Activated CD4-positive, alpha-beta T cell treated with anti-CD3 and anti-CD28 coated beads, Interleukin-10, Interleukin-2, amounts not matched to agents 100 ng/mL and 50 ng/mL, durations not matched to agents 16 hours and 8 hours (primary cell): ENCODE measurements at regions not wholly inside any gene's neighbourhood (a gene's known extent, or its start where the extent isn't known, plus 50 kb on each side); places are given as distances from the start of the nearest gene placed in this dataset.

ENCODE experiments used
- DNase-seq: peaks from one replicate; pipeline ENCODE4 v3.0.0-alpha.2; 2020

DNA sequence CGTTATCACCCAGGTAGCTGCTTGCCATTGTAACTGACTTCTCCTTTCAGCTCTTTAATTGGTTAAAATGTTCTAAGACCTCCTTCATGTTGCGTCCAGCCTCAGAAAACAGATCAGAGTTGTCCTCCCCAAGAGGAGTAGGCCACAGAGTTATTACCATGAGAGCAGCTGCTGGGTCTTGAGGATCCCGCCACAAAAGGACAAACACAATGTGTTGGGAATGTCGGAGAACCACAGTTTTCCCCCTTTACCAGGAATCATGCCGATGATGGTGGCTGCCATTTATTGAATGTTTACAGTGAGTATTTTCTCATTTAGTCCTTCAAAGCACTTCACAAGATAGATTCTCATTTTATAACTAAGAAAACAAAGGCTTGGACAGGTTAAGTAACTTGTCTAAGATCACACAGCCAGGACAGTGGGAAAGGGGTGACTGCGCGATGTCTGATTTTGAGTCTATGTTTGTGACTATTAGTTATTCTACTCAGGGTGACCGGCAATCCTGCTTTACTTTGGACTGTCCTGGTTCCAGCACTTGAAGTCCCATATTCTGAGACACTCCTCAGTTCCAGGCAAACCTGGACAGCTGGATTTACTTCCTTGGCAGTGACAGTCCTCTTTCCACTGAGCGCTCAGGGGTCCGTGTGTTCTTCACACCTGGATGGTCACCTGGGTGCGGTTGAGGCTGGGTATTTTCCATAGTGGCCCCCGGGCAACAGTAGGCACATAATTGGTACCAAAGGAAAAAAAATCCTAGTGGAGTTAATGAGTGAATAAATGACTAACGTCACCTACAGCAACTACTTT, 93.6 kb downstream of the LIPG start:
- DNase-seq = no peak

DNA sequence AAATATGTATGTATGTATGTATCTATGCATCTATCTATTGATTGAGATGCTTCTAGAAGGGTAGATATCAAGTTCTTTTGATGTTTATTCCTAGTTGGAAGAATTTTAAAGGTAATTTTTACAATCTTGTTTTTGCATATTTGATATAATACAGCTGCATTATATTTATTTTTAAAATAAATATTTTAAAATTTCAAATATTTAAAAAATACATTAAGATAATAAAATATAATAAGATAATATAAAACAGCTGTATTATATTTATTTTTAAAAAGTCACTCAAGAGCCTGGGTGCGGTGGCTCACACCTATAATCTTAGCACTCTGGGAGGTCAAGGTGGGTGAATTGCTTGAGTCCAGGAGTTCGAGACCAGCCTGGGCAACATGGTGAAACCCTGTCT, 92.5 kb downstream of the LIPG start:
- no peak for DNase-seq

DNA sequence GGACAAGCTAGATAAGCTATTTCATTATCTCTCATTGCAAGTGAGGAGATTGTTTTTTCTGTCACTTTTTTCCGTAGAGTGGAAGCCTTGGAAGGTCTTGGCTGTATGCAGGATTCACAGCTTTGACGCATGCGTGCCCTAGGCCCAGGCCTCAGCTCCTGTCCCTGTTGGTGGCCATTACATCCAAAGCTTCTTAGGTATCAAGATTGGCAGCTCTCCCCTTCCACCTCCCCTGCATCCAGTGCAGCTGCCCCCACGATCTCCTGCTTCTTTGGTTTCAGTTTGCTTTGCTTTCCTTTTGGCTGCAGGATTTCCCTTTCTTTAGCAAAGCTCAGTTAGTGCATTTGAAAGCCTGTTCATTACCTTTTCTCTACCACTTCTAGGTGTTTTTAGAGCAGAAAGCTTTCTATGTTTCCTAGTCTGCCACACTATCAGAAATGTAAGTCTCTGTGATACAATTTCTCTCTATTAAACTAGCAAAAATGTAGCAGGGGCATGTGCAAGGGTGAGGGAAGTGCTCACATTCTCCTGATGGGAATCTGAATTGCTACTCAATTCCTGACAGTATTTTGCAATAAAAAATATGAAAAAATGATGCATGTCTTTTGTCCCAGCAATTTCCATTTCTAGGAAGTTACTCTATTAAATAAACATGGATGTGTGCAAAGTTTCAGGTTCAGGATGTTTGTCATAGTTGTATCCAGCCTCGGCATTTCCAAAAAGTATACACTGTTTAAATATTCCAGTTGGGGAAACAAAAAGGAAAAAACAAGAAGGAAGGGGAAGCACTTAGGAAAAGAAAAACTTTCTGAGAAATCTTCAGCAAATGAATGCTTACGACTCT, 91.2 kb downstream of the LIPG start:
- no peak for DNase-seq

DNA sequence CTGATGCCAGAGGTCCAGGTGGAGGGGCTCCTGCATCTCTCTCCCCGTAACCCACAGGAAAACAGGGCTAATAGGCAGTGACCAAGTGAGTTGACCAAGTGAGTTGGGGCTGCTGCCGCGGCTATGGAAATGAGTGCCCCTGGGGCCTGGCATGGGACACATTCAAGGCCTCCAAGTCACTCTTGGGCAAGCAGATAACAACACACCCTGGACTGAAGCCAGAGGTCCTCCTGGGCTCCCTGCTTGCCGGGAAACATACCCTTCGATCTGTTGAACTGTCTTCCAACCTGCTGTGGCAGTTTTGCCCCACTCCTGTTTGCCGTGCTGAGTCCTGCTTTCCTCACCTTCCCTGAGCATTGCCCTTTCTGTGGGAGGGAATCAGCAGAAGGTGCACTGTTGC, 89.2 kb downstream of the LIPG start:
- DNase-seq = no peak

DNA sequence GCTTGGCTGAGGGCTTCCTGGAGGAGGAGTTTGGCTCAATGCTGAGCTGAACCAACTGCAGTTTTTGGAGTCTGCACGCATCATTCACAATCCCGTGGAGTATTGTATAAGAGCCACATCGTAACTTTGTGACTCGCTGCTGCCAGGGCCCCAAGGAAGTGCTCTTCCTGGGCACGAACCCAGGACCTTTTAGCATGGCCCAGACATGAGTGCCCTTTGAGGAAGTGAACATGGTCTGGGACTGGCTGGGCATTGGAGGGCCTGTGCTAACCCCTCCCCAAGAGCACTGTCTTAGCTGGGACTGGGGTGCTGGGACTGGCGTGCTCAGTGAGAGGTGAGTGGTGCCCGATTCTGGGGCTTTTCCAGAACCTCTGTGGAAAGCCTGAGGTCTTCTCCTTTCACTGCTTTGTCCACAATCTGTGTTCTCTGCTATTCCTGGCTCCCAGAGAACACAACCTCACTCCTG, 88.6 kb downstream of the LIPG start:
- DNase-seq = no peak

DNA sequence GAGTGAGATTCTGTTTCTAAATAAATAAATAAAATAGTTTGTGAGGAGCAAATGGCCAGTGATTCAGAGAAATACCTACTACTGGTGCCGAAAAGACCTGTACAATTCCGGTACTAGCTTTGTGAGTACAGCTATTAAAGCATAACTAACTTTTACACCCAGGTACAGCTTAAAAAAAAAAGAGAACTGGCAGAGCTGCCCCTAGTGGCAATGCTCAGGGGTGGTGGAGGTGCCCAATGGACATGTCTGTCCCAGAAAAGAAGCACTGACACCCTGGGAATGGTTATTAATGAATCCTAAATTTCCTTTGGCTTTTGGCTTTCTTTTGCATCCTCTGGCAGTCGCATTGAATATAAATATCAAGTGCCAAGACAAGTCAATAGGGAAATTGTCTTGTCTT, 87.0 kb downstream of the LIPG start:
- no peak for DNase-seq
